ENCODE measurements at regions not wholly inside any gene's neighbourhood (a gene's known extent, or its start where the extent isn't known, plus 50 kb on each side); places are given as distances from the start of the nearest gene placed in this dataset.

DNA sequence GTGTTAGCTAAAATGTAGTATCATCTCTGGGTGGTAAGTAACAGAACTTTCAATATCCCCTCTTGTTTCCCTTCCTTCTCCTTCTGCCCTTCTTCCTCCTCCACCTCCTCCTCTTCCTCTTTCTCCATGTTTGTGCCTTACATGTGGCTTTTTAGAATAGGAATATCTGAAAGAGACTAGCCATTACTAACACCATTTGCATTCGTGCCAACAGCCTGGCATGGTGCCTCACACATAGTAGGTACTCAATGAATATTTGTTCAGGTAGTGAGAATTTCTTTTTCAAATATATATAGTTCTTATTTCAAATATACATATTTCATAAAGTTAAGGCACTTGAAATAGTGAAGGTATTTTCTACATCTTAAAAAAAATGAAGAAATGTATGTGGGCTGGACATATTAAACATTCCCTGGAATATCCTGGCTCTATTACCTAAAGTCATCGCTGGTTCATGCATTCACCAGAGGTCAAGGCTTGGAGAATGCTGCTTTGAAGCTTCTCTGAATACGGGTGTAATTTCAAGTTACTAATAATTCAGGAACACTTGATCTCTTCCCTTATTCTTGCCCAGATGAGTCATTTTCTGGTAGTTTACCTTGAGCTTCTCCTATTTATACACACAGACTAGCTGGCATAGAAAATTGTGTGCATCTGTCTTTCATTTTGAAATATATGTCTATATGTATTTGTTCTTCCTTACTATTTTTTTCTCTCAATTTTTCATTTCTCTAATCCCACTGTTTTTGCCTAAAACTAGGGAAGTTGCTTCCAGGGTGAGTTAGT lies 319.4 kb downstream of the TGFB2 start:
- H3K4me3 ChIP-seq, result peak overlapping the region in 3 of 4 donors; percentile 8 to 16 (median 9)
- intact Hi-C loops (cut with DNase I), result no loop called here
- H3K36me3 ChIP-seq, result no peaks in the 10 kb centered on the region
- H3K9me3 ChIP-seq, result no peaks in the 10 kb centered on the region
- H3K4me1 ChIP-seq, result peaks cover 4 to 52% (median 15%) of the 10 kb centered on the region in 3 donors
- no peaks in the 10 kb centered on the region for H3K27me3 ChIP-seq
- WGBS, 2 donors, result 28 to 49% methylated on average over 3 of the region's 3 CpGs
- DNase-seq, result no peak
- TF ChIP-seq, protein P1, sequence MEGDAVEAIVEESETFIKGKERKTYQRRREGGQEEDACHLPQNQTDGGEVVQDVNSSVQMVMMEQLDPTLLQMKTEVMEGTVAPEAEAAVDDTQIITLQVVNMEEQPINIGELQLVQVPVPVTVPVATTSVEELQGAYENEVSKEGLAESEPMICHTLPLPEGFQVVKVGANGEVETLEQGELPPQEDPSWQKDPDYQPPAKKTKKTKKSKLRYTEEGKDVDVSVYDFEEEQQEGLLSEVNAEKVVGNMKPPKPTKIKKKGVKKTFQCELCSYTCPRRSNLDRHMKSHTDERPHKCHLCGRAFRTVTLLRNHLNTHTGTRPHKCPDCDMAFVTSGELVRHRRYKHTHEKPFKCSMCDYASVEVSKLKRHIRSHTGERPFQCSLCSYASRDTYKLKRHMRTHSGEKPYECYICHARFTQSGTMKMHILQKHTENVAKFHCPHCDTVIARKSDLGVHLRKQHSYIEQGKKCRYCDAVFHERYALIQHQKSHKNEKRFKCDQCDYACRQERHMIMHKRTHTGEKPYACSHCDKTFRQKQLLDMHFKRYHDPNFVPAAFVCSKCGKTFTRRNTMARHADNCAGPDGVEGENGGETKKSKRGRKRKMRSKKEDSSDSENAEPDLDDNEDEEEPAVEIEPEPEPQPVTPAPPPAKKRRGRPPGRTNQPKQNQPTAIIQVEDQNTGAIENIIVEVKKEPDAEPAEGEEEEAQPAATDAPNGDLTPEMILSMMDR (IDR thresholded peaks at IDR 0.05), result no peak
- no peak for TF ChIP-seq POLR2A (IDR thresholded peaks at IDR 0.05)
- peak overlapping the region; percentile 60 to 91 (median 77) for H3K27ac ChIP-seq

DNA sequence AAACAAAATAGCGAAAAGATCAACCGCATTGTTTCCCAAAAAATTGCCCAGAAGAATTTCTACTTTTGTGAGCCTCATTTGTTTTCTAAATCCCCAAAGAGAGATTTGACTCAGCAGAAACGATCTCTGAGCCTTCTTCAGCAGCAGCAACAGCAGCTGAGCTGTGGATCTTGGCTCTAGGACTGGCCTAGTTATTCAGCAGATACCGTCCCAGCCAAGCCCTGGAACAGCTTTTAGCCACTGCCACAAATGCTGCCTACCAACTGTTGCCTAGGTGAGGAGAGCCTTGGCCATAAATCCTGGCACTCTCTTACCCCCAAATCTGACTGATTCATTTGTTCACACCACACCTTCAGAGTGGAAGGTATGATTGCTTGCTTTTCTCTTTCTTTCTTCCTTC lies 320.1 kb downstream of the TGFB2 start:
- Histone ChIP-seq H3K9me3 (no peaks in the 10 kb centered on the region), H3K27ac (peak overlapping the region; percentile 60 to 91 (median 77)), H3K36me3 (no peaks in the 10 kb centered on the region), H3K27me3 (no peaks in the 10 kb centered on the region), H3K4me3 (peak overlapping the region in 3 of 4 donors; percentile 8 to 16 (median 9)), H3K4me1 (peaks cover 4 to 48% (median 14%) of the 10 kb centered on the region in 3 donors)
- intact Hi-C loops (cut with DNase I), result no loop called here
- TF ChIP-seq, protein P1 (IDR thresholded peaks at IDR 0.05), result no peak
- TF ChIP-seq POLR2A (IDR thresholded peaks at IDR 0.05), result no peak
- DNase-seq, result no peak
- WGBS, 2 donors, result 19 to 23% methylated on average over 4 of the region's 4 CpGs

DNA sequence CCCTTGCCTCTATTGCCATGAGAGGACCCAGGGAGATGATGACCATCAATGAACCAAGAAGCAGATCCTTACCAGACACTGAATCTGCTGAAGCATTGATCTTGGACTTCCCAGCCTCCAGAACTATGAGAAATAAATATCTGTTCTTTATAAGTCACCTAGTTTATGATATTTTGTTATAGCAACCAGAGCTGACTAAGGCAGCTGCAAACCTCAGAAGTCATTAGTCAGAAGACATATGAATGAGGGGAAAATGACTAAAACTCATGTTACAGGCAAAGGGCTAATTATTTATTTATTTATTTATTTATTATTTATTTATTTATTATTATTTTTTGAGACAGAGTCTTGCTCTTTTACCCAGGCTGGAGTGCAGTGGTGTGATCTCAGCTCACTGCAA lies 321.1 kb downstream of the TGFB2 start:
- Histone ChIP-seq H3K4me1 (peaks cover 0 to 37% (median 8%) of the 10 kb centered on the region in 3 donors), H3K4me3 (no peak overlapping the region), H3K27ac (peak overlapping the region in 2 of 4 donors; percentile 82 to 91), H3K36me3 (no peaks in the 10 kb centered on the region), H3K27me3 (no peaks in the 10 kb centered on the region), H3K9me3 (no peaks in the 10 kb centered on the region)
- no peak for DNase-seq
- no peak for TF ChIP-seq POLR2A (IDR thresholded peaks at IDR 0.05)
- TF ChIP-seq, protein P1 (IDR thresholded peaks at IDR 0.05), result no peak
- intact Hi-C loops (cut with DNase I), result no loop called here

- H3K36me3 ChIP-seq, result no peaks in the 10 kb centered on the region
- intact Hi-C loops (cut with DNase I), result no loop called here
- DNase-seq, result no peak
- no peaks in the 10 kb centered on the region for H3K27me3 ChIP-seq
- TF ChIP-seq, protein P1 (IDR thresholded peaks at IDR 0.05), result no peak
- TF ChIP-seq POLR2A (IDR thresholded peaks at IDR 0.05), result no peak
- H3K27ac ChIP-seq, result no peak overlapping the region
- WGBS, 2 donors, result 47 to 52% methylated on average over 3 of the region's 3 CpGs
- H3K4me3 ChIP-seq, result no peak overlapping the region
- H3K9me3 ChIP-seq, result no peaks in the 10 kb centered on the region
- H3K4me1 ChIP-seq, result peaks cover 0 to 31% (median 8%) of the 10 kb centered on the region in 3 donors
Observed at GRCh38 chr1:218667781-218668516, 322.8 kb downstream of the TGFB2 start.

GRCh38 chr1:218669431-218669830 lies 324.3 kb downstream of the TGFB2 start:
- no peak for TF ChIP-seq POLR2A (IDR thresholded peaks at IDR 0.05)
- TF ChIP-seq, protein P1 (IDR thresholded peaks at IDR 0.05), result no peak
- 67 to 68% methylated on average over 1 of the region's 1 CpG for WGBS, 2 donors
- peaks cover 0 to 27% (median 1%) of the 10 kb centered on the region in 3 donors for H3K4me1 ChIP-seq
- H3K36me3 ChIP-seq, result no peaks in the 10 kb centered on the region
- no peaks in the 10 kb centered on the region for H3K27me3 ChIP-seq
- intact Hi-C loops (cut with DNase I), result no loop called here
- H3K27ac ChIP-seq, result no peak overlapping the region
- H3K9me3 ChIP-seq, result no peaks in the 10 kb centered on the region
- no peak for DNase-seq
- H3K4me3 ChIP-seq, result no peak overlapping the region

All from esophagus squamous epithelium (tissue), 5 donors.